CD4-positive, alpha-beta T cell treated with Interleukin-15 for 1 hour (primary cell): ENCODE measurements at regions not wholly inside any gene's neighbourhood (a gene's known extent, or its start where the extent isn't known, plus 50 kb on each side); places are given as distances from the start of the nearest gene placed in this dataset.

Source experiments
- DNase-seq: peaks from one replicate; pipeline ENCODE4 v3.0.0-alpha.2; 2020

GRCh38 chr1:244197851-244198375 is 146.8 kb downstream of the ZBTB18 start:
- DNase-seq: no peak

- DNase-seq: no peak
These were observed 148.8 kb downstream of the ZBTB18 start for GRCh38 chr1:244199902-244200301.

GRCh38 chr1:244200596-244200995 is 149.5 kb downstream of the ZBTB18 start:
- no peak for DNase-seq

GRCh38 chr1:244201750-244202149 is 150.7 kb downstream of the ZBTB18 start:
- no peak for DNase-seq

GRCh38 chr1:244204004-244204403 is 152.9 kb downstream of the ZBTB18 start:
- DNase-seq: no peak

GRCh38 chr1:244205171-244205570 is 154.1 kb downstream of the ZBTB18 start:
- DNase-seq: no peak

- DNase-seq: no peak
These were observed 154.8 kb downstream of the ZBTB18 start for GRCh38 chr1:244205906-244206305.

GRCh38 chr1:244207042-244207934 is 156.2 kb downstream of the ZBTB18 start:
- DNase-seq: no peak

GRCh38 chr1:244207935-244208244 is 156.8 kb downstream of the ZBTB18 start:
- DNase-seq: no peak

GRCh38 chr1:244209955-244210354 is 158.9 kb downstream of the ZBTB18 start:
- no peak for DNase-seq

GRCh38 chr1:244210884-244211558 is 159.9 kb downstream of the ZBTB18 start:
- DNase-seq: no peak

GRCh38 chr1:244211559-244211944 is 160.5 kb downstream of the ZBTB18 start:
- no peak for DNase-seq

GRCh38 chr1:244212219-244212618 is 161.1 kb downstream of the ZBTB18 start:
- DNase-seq: no peak

GRCh38 chr1:244212797-244213475 is 161.9 kb downstream of the ZBTB18 start:
- DNase-seq: no peak

- DNase-seq: peak; percentile 41
These were observed 163.2 kb downstream of the ZBTB18 start for GRCh38 chr1:244214009-244214967.

- no peak for DNase-seq
These were observed 165.8 kb downstream of the ZBTB18 start for GRCh38 chr1:244216836-244217235.

- no peak for DNase-seq
These were observed 166.6 kb downstream of the ZBTB18 start for GRCh38 chr1:244217711-244218110.

- DNase-seq: no peak
These were observed 167.1 kb downstream of the ZBTB18 start for GRCh38 chr1:244218220-244218619.

GRCh38 chr1:244219149-244219548 is 168.1 kb downstream of the ZBTB18 start:
- DNase-seq: no peak

- no peak for DNase-seq
These were observed 168.7 kb downstream of the ZBTB18 start for GRCh38 chr1:244219802-244220201.

- no peak for DNase-seq
These were observed 169.3 kb downstream of the ZBTB18 start for GRCh38 chr1:244220410-244220809.

- DNase-seq: no peak
These were observed 170.9 kb downstream of the ZBTB18 start for GRCh38 chr1:244221991-244222390.
